ENCODE measurements at regions not wholly inside any gene's neighbourhood (a gene's known extent, or its start where the extent isn't known, plus 50 kb on each side); places are given as distances from the start of the nearest gene placed in this dataset.

DNA sequence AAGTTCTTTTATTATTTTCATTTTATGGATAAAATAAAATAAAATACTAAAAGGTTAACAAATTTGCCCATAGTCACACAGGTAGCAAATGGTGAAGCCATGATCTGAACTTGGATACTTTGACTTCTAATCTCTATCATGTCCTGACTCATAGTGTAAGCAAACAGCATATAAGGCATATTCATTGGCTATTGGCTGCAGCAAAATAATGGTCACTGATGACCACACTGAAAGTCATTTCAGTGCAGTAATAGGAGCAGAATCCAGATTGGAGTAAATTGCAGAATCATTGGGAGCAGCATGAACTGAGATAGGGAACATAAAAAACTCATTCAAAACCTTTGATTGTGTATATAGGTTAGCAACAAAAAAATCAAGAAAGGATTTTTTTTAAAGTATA lies 262.9 kb downstream of the PLA2G4A start:
- no peak for DNase-seq (ENCODE audit: low spot score)

DNA sequence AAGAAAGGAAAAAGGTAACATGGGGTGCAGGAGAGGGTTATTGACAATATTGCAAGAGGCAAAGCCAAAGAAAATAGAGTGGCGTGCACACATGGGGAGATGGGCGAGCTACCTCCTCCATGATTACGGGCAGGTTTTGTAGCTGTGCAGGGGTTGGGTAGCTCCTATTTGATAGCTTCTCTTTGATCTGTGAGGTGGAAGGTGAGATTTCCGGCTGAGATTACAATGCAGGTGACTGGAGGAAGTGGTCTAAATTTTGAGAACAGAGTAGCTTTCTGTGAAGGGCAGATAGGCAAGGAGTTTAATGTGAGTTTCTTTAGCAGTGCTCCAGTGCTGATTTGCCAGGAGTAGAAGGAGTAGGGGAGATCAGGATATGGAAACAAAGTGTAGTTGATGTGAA lies 263.4 kb downstream of the PLA2G4A start:
- DNase-seq (ENCODE audit: low spot score) = no peak

DNA sequence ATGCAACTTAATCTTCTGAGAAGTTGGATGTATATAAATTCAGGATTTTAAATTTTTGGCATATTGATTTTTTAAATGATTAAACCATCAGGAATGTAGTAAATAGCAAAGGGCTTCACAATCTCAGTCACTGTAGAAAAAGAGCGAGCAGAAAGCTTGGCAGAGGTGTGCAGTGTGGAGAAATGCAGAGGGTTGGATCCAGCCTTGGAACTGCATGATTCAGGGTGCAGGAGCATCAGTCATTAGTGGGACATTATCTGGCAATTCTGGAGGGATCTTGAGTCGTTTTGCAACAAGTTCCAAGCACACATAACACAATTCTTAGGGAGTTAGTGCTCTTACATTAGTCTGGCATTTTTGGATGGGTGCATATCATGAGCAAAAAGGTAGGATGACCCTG lies 267.9 kb downstream of the PLA2G4A start:
- no peak for DNase-seq (ENCODE audit: low spot score)

DNA sequence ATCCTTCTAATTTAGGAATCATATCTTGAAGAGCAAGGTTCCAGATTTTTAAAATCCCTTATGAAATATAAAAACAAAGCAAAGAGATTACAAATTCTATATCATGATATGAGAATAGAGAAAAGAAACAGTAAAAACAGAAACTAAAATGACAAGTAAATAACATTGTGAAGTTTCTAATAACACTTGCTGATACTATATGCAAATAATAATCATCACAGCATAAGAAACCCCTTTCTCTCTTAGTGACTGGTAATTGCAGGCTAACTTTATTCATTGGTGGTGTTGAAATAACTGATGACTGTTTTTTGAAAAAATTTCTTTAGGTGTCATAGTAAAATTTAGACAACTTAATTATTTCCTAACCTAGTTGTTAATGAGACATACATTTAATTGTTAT lies 281.6 kb downstream of the PLA2G4A start:
- no peak for DNase-seq (ENCODE audit: low spot score)

DNA sequence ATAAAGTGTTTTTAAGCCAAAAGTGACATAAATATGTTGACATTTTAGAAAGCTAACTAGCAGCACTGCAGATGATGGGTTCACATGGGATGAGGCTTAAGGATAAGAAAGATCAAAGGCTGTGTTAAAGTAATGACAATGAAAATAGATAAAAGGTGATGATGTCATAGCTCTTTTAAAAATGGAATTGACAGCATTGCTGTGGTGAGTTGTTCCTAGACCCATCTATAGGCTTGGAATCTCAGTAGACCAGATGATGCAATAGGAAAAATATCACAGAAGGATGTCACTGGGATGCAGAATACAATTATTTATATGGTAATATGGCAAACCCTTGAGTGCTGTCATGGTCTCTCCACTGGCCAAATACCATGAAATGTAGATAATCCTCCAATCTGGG lies 286.0 kb downstream of the PLA2G4A start:
- no peak for DNase-seq (ENCODE audit: low spot score)

DNA sequence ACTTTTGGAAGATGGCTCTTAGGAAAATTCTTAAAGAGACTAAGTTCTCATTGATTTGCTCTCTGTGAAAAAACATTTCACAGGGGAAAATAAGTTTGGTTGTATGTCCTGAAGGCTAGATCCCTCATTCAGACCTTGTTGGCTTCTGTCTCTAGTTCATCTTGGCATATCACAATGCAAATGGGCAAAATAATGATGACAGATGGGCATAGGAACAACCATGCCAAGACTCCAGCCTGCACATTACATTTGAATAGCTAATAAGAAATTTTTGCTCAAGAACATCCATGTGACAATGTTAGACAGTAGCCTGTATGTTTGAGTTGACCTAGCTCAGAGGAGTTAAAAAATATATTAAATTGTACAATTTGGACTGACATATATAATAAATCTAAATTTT lies 292.9 kb downstream of the PLA2G4A start:
- no peak for DNase-seq (ENCODE audit: low spot score)

DNA sequence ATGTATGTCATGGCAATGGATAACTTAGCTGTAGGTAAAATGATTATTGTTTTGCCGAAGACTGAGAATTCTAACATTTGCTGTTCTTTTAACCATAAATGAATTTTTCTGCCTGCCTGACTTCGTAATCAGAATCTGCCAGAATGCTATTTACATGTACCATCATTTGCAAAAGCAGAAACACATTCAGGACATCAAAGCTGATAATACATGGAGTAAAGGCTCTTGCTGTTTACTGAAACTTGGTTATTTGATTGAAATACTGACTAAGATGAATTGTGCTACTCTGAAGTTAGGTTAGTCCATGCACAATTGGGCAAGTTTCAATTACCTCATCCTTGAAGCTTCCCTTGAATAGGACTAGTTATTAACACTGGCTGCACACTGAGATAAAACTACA lies 293.8 kb downstream of the PLA2G4A start:
- DNase-seq (ENCODE audit: low spot score) = no peak

DNA sequence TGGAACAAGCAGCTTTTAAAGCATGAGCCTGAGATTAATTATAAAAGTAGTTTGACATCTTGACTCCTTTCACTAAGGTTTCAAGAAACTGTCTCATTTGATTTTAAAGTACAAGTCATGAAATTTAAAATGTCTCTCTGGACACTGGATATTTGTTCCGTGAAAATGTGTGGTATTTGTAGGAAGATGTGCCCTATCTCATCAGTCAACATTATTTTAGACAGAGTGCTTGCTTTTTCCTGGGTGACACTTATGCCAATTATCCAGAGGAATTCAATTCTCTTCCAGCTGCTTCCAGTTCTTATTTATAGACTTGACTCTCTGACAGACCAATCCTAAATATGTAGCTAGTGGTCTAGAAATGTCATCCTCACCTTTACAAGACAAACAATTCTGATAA lies 300.4 kb downstream of the PLA2G4A start:
- no peak for DNase-seq (ENCODE audit: low spot score)

DNA sequence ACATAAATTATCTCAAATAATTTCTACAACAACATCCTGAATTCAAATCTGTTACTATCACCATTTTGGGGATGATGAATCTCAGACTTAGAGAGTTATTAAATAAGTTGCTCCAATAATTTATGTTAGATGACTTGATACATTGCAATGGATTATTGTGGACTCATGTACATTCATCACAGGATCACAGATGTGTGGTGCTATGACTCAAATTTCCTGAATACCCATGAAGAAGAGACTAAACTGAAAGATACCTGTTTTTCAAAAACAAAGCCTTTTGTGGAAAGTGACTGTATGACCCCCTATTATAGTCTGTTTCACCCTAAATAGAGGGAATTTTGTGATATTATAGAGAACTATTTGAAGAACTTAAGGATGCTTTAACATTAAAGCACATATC lies 315.0 kb downstream of the PLA2G4A start:
- DNase-seq (ENCODE audit: low spot score) = no peak

DNA sequence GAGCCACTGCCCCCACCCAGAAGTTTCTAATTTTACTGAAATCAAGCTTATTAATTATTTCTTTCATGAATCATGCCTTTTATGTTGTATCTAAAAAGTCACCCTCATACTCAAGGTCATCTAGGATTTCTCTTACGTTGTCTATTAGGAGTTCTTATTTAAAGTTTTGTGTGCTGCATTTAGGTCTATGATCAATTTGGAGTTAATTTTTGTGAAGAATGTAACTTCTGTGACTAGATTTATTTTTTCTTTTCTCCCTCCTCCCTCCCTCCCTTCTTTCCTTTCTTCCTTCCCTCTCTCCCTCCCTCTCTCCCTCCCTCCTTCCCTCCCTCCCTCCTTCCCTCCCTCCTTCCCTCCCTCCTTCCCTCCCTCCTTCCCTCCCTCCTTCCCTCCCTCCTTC lies 317.6 kb downstream of the PLA2G4A start:
- DNase-seq (ENCODE audit: low spot score) = no peak

DNA sequence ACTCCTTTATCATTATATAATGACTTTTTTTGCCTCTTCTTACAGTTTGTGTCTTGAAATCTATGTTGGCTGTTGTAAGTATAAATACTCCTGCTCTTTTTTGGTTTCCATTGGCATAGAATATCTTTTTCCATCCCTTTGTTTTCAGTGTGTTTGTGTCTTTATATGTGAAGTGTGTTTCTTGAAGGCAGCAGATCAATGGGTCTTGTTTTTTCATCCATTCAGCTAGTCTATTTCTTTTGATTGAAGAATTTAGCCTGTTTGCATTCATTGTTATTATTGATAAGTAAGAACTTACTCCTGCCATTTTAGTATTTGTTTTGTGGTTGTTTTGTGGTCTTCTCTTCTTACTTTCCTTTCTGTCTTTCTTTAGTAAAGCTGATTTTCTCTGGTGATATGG lies 322.8 kb downstream of the PLA2G4A start:
- no peak for DNase-seq (ENCODE audit: low spot score)

DNA sequence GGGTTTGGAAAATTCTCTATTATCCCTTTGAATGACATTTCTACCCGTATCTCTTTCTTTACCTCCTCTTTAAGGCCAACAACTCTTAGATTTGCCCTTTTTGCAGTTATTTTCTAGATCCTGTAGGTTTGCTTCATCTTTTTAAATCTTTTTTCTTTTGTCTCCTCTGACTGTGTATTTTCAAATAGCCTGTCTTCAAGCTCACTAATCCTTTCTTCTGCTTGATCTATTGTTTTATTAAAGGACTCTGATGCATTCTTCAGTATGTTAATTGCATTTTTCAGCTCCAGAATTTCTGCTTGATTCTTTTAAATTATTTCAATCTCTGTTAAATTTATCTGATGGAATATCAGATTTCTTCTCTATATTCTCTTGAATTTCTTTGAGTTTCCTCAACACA lies 324.3 kb downstream of the PLA2G4A start:
- no peak for DNase-seq (ENCODE audit: low spot score)

DNA sequence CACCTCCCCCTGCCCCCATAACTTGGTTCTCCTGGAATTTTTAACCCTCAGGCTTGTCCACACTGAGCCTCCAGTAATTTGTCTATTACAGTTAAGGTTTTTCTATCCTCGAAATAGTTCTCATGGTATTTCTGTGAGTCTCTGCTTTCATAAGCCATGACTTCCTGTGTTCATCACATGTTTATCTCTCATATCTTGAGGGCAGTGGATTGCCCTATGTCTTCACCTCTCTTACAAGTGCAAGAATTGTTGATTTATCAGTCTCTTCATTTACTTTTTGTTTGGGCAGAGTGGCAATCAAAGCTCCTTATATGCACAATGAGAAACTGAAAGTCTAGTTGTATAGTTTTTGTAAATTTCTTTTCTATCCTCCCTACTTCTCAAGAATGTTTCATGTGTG lies 328.4 kb downstream of the PLA2G4A start:
- DNase-seq (ENCODE audit: low spot score) = no peak

DNA sequence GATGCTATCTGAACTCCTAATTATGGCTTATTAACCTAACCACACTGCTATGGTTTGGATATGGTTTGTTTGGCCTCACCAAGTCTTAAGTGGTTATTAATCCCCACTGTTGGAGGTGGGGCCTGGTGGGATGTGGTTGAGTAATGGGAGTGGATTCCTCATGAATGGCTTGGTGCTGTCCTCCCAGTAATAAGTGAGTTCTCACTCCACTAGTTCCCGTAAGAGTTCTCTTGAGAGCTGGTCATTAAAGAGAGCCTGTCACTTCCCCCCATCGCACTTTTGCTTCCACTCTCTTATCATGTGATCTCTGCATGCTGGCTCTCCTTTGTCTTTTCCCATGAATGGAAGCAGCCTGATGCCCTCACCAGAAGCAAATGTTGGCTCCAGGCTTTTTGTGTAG lies 328.8 kb downstream of the PLA2G4A start:
- no peak for DNase-seq (ENCODE audit: low spot score)

DNA sequence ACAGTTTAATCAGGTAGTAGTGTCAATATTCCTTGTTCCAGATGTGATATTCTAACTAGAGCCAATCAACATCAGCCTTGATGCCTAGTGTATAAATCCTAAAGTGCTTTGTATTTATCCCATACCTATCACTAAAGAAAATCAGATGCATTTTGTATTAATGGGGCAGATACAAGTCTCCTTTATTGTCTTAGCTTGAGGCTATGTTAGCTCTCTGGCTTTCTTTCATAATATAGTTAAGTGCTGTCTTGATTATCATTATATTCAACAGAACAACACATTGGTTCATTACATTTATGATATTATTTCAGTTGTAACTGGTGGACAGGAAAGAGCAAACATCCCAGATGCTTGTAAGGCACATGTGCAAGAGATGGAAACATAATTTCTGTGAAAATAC lies 338.8 kb downstream of the PLA2G4A start:
- DNase-seq (ENCODE audit: low spot score) = no peak

DNA sequence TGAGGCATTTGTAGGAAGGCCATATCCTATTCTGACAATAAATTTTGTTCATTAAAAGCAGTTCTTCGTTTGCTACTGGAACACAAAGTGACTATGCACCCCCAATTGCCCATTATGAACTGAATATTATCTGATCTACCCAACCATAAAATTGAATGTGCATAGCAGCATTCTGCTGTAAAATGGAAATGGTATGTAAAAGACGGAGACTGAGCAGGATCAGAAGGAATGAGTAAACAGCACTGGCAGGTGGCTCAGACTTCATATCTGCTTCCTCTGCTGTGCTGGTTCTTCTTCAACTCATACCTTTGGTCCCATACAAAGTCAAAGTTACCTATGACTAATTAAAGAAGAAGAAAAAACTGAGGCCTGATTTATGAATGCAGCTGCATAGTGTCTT lies 339.5 kb downstream of the PLA2G4A start:
- DNase-seq (ENCODE audit: low spot score) = no peak

DNA sequence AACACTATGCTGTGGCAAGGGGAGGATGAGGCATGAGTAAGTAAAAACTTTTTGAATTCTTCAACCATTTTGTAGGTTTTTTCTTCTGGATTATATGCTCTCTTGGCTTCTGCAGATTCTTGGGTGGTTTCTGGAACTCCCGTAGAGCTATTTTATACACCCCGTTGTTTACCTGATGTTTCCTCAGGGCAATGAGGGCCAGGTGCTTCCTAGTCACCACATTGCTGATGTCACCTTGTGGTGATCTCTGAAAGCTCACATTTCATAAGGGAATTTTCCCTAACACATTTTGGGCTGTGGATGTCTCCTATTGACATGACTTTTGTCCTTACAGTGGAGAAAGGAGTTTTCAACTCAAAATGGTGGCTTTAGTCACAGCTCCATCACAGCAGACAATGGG lies 356.6 kb downstream of the PLA2G4A start:
- no peak for DNase-seq (ENCODE audit: low spot score)

DNA sequence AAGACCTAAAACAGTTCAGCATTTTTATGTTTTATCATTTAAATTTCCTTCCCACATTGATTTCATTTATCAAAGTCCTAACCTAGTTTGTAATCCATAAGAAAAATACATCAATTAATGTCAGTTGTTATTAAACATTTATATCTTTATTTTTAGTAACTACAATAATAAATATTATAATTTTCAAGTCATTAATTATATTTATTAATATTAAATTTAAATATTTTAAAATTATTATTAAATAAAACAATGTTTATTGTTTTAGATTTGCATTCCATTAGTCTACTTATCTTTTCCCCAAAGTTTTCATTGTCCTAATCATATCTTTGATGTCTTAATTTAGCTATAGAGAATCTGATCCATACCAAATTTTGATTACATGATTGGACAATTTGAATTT lies 368.9 kb downstream of the PLA2G4A start:
- DNase-seq (ENCODE audit: low spot score) = no peak

DNA sequence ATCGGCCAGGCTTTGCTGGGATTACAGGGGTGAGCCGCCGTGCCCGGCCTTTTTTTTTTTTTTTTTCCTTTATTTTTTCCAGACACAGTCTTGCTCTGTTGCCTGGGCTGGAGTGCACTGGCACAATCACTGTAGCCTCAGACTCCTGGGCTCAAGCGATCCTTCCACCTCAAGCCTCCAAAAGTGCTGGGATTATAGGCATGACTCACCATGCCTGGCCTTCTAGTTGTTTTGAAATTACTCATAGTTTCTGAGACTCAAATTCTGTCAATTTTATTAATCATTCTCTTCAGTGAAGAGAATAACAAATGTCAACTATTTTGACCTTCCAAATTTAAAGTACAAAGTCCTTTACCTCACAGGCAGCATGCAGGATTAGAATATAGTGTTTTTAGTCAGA lies 374.5 kb downstream of the PLA2G4A start:
- DNase-seq (ENCODE audit: low spot score) = no peak

DNA sequence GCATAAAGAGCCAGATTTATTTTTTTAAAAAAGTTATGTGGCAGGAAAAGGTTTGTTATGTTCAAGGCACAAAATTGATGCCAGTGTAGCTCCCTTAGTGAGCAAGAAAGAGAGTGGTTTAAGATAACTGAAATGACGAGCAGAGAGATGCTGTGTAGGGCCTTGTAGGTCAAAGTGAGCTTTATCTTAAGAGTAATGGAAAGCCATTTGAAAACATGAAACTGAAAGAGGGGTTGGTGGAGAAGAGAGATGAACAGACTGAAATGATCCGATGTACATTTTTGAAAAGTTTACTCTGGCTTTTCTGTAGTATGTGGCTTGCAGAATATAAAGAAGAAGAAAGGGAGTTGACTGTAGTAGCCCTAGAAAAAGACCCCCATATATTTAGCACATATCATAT lies 383.6 kb downstream of the PLA2G4A start:
- DNase-seq (ENCODE audit: low spot score) = no peak

DNA sequence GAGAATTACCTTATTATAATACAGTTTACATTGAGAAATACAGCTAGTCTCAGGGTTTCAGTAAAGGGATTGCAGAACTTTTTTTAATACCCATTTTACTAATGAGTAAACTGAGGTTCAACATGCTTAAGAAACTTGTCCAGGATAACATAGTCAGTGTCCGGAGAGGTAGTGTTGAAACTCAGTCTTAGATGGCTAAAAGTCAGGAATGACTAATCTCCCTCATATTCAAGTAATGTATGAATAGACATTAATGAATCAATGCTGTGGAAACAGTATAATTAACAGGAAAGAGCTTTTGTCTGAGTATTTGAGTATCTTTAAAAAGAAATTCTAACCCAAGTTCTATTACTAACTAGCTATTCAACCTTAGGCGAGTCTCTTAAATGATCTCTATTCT lies 397.6 kb downstream of the PLA2G4A start:
- DNase-seq (ENCODE audit: low spot score) = no peak

DNA sequence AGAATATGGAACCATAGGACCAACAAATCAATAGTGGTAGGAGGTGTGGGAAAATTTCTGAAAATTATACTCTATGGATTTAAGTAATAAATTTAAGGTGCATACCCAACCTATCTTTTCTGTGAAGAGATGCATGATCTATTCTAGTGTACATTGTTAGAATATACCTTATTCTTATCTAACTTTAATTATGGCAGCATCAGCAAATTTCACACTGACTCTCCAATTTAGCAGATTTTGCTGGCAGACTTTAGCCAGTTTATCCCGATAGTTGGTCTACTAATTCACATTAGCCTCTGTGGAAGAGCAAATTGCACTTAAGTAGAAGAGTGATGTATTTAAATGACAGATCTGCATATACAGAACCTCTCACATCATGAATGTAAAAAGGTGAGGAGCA lies 400.0 kb downstream of the PLA2G4A start:
- DNase-seq (ENCODE audit: low spot score) = no peak

DNA sequence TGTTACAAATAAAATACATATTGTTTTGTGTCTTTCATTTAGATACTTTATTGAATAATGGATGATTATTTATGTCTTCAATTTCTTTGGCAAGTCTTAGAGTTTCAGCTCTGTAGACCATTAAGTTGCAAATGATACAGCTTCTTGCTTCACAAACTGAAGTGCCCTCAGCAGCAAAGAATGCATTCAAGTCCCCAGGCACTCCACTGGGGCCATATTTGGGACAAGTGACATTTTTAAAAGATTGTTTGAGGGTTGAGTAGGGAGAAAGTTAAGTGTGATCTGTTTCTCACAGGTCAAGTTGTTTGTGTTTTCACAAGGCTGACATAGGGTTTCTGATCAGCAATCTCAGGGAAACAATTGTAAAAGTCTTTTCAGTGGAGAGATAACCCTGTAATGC lies 400.7 kb downstream of the PLA2G4A start:
- DNase-seq (ENCODE audit: low spot score) = no peak

DNA sequence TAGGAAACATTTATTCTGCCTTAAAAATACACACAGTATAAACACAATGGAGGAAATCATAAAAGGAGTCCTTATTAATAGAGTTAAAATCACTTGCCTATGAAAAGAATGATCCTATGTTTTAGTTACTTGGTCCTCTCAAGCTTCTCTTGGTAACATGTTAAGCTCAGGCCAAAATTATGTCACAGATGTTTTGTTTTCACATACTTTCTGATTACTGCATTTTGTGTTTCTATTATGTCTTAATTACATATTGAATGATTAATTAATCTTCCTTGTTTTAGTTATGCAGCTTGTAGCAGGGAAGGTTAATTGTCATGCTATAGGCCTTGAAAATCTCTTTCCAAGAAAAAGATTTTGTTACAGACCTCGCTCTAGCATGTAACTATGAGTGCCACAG lies 406.0 kb downstream of the PLA2G4A start:
- no peak for DNase-seq (ENCODE audit: low spot score)

DNA sequence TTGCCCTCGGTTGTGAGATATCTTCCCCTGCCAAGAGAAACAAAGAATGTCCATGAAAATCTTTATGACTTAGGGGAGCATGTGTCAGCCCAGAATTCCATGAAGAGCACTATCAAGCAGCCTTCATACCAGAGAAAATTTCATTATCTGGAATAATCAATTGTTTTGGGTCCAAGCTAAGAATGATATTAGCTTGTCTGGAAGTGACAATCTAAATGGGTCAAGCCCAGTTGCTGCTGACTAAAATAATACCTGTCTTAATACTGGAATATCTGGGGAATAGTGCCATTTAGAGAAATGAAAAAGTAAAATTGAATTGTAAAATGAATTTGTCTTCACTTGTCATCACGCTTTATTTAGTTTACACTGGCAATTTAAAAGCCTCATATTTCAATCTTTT lies 407.4 kb downstream of the PLA2G4A start:
- no peak for DNase-seq (ENCODE audit: low spot score)

DNA sequence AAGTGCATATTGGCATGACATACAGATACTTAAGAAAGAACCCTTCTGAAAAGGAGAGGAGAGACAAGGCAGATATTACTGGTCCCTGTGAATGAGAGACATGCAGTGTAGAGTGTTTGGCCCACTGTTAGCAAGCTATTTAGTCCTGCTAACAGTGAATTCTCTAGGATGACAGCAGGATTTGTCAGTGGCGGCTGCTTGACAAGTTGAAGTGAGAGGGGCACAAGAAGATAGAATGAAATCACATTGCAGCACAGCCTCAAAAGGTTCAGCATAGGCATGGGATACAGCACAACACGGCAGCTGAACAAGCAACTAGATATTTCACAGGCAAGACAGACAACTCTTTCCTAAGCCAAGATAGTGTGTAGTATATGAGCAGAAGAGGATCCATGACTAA lies 407.9 kb downstream of the PLA2G4A start:
- no peak for DNase-seq (ENCODE audit: low spot score)

All from iPS-NIHi11 (cell line).